ENCODE measurements at regions not wholly inside any gene's neighbourhood (a gene's known extent, or its start where the extent isn't known, plus 50 kb on each side); places are given as distances from the start of the nearest gene placed in this dataset.

DNA sequence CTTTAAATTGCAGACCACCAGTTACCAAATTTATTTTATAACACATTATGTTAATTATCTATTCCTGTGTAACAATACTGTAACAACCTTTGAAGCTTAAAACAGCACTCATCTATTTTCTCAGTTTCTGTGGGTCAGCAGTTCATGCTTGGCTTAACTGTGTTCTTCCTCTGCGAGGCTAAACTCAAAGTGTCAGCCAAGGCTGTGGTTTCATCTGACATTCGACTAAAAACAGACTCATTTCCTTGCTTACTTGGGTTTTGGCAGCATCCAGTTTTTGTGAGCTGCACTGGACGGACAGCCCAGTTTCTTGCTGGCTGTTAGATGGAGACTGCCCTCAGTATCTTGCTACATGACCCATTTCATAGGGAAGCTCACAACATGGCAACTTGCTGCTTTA lies 247.3 kb upstream of the KCNH8 start:
- no peak overlapping the region for H3K27ac Mint-ChIP-seq
- intact Hi-C loops (cut with micrococcal nuclease), result no loop called here
- CTCF ChIA-PET, result no interaction called here
- no peaks in the 10 kb centered on the region for H3K4me1 Mint-ChIP-seq (ENCODE audit: low read depth)
- no peak for DNase-seq
- H3K9me3 Mint-ChIP-seq, result no peaks in the 10 kb centered on the region
- no peaks in the 10 kb centered on the region for H3K36me3 Mint-ChIP-seq (ENCODE audit: low read depth)
- H3K27me3 Mint-ChIP-seq (ENCODE audit: low read depth), result peaks cover 2% of the 10 kb centered on the region
- no peak overlapping the region for H3K4me3 Mint-ChIP-seq

DNA sequence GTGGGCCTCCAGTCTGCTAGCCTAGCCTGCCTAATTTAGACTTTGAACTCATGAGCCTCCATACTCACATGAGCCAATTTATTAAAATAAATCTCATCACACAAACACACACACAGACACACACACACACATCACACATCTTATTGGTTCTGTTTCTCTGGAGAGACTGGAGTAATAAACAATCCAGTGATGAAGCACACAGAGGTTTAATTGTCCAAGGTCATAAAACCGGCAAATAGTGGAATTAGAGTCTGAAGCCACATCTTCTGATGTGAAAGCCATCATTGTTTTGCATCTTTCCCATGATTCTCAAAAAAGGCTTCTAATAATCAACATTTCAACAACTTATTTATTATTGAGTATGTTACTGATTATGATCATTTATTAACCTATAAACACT lies 249.4 kb upstream of the KCNH8 start:
- no peaks in the 10 kb centered on the region for H3K9me3 Mint-ChIP-seq
- no peak overlapping the region for H3K27ac Mint-ChIP-seq
- no peaks in the 10 kb centered on the region for H3K4me1 Mint-ChIP-seq (ENCODE audit: low read depth)
- intact Hi-C loops (cut with micrococcal nuclease), result no loop called here
- DNase-seq, result no peak
- H3K36me3 Mint-ChIP-seq (ENCODE audit: low read depth), result no peaks in the 10 kb centered on the region
- peaks cover 8% of the 10 kb centered on the region for H3K27me3 Mint-ChIP-seq (ENCODE audit: low read depth)
- CTCF ChIA-PET, result no interaction called here
- H3K4me3 Mint-ChIP-seq, result no peak overlapping the region

DNA sequence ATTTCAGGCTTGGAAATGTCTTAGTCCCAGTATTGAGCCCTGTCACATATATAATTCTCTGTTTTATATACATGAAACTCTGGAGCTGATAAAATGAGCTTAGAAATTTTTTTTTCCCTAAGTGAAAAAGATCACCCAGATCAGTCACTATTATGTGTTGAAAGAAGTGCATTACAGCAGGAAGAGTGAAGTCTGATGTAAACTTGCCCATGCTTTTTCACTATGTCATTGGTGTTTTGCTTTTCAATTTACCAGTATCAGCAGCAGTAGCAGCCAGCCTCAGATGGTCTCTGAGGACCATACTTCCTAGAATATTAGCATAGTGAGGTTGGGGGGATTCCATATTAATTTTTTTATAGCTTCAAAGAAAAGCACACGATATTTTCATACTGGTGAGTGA lies 255.6 kb upstream of the KCNH8 start:
- CTCF ChIA-PET, result interaction anchor here (0.7 to 1.4 kb wide), 2 partner anchors 45 to 1189 kb away, joined by 4 read pairs; no protein-coding TSS in a partner anchor
- Mint-ChIP-seq H3K4me1 (ENCODE audit: low read depth) (peaks cover 5% of the 10 kb centered on the region), H3K36me3 (ENCODE audit: low read depth) (no peaks in the 10 kb centered on the region), H3K4me3 (no peak overlapping the region), H3K27me3 (ENCODE audit: low read depth) (peaks cover 29% of the 10 kb centered on the region), H3K27ac (no peak overlapping the region), H3K9me3 (no peaks in the 10 kb centered on the region)
- intact Hi-C loops (cut with micrococcal nuclease), result no loop called here
- no peak for DNase-seq

DNA sequence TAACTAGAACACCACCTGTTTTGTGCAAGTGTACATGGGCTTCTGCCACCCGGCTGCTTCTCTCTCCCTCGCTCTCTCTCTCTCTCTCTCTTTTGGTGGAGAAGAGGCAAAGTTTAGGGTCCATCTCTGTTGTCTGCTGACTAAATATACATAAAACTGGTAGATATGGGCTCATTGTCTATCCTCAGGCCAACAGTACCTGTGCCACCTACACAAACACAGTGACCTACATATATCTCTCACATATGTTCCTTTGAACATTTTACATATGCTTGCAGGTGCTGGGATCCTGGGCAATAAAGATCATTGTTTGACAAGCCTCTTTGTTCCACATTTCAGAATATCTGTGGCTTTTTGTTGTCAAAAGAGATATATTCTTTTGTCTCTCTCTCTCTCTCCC lies 256.3 kb upstream of the KCNH8 start:
- Mint-ChIP-seq H3K4me3 (no peak overlapping the region), H3K36me3 (ENCODE audit: low read depth) (no peaks in the 10 kb centered on the region), H3K4me1 (ENCODE audit: low read depth) (peaks cover 8% of the 10 kb centered on the region), H3K27me3 (ENCODE audit: low read depth) (peaks cover 32% of the 10 kb centered on the region), H3K27ac (no peak overlapping the region), H3K9me3 (no peaks in the 10 kb centered on the region)
- intact Hi-C loops (cut with micrococcal nuclease), result no loop called here
- CTCF ChIA-PET, result interaction anchor here (0.7 to 1.4 kb wide), 2 partner anchors 44 to 1190 kb away, joined by 4 read pairs; no protein-coding TSS in a partner anchor
- no peak for DNase-seq

DNA sequence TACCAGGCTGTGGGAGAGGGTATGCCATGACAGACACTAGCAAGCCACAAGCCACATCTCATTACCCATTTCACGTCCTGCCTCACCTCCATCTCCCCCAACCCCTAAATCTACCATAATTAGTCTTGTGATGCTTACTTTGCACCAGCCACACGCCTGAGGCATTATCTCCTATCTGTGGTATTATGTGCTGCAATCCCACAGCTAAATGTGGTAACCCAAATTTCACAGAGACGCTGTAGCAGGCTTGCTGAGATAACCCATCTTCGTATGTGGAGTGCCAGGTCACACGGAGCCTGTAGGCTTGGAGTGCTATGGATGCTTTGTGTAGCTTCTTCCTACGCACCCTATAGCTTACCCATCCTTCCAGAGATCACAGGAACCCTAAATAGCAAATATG lies 256.7 kb upstream of the KCNH8 start:
- Mint-ChIP-seq H3K27me3 (ENCODE audit: low read depth) (peaks cover 32% of the 10 kb centered on the region), H3K36me3 (ENCODE audit: low read depth) (no peaks in the 10 kb centered on the region), H3K27ac (no peak overlapping the region), H3K9me3 (no peaks in the 10 kb centered on the region), H3K4me3 (no peak overlapping the region), H3K4me1 (ENCODE audit: low read depth) (peaks cover 8% of the 10 kb centered on the region)
- CTCF ChIA-PET, result interaction anchor here (1.4 kb wide), 1 partner anchor 44 kb away, joined by 4 read pairs; no protein-coding TSS in a partner anchor
- DNase-seq, result no peak
- intact Hi-C loops (cut with micrococcal nuclease), result no loop called here

DNA sequence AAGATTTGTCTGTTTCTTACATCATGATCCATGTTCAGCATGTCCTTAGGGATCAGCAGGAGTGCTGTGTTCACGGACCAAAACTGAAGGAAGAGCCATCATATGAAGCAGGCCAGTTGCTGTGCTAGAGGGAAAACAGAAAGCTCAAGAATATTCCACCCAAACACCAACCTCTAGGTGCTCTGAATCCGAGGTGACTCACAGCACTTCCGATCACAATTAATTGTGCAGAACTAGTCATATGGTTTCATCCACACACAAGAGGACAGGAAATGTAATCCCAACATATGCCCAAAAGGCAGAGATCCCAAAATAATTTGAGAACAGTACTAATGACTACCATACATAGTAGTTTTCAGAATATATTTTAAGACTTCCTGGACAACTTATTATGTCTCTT lies 257.9 kb upstream of the KCNH8 start:
- no peak overlapping the region for H3K27ac Mint-ChIP-seq
- peaks cover 32% of the 10 kb centered on the region for H3K27me3 Mint-ChIP-seq (ENCODE audit: low read depth)
- H3K4me3 Mint-ChIP-seq, result no peak overlapping the region
- H3K36me3 Mint-ChIP-seq (ENCODE audit: low read depth), result no peaks in the 10 kb centered on the region
- no peak for DNase-seq
- intact Hi-C loops (cut with micrococcal nuclease), result no loop called here
- CTCF ChIA-PET, result interaction anchor here (0.9 to 1.0 kb wide), 2 partner anchors 42 to 98 kb away, joined by 3 to 4 read pairs; no protein-coding TSS in a partner anchor
- no peaks in the 10 kb centered on the region for H3K9me3 Mint-ChIP-seq
- peaks cover 8% of the 10 kb centered on the region for H3K4me1 Mint-ChIP-seq (ENCODE audit: low read depth)

DNA sequence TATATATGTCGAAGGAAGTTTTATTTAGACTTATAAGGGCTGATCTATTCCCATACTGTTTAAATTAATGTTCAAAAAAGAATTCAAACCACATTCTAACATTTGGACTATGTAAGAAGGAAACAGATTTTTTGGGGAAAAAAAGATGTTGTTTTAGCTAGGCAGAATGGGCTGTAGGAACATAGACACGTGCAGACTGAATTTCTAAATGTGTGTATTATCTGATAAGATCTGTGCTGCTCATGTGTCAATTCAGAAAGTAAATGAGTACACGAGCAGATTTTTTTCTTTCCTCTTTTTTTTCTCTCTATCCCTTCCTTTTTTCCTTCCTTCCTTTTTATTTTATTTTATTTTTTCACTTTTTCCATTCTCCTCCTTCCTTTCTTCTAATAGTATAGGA lies 259.5 kb upstream of the KCNH8 start:
- no peaks in the 10 kb centered on the region for H3K36me3 Mint-ChIP-seq (ENCODE audit: low read depth)
- intact Hi-C loops (cut with micrococcal nuclease), result no loop called here
- no peak for DNase-seq
- no peaks in the 10 kb centered on the region for H3K9me3 Mint-ChIP-seq
- H3K27me3 Mint-ChIP-seq (ENCODE audit: low read depth), result peaks cover 26% of the 10 kb centered on the region
- no peak overlapping the region for H3K27ac Mint-ChIP-seq
- no peak overlapping the region for H3K4me3 Mint-ChIP-seq
- CTCF ChIA-PET, result no interaction called here
- H3K4me1 Mint-ChIP-seq (ENCODE audit: low read depth), result peaks cover 8% of the 10 kb centered on the region

DNA sequence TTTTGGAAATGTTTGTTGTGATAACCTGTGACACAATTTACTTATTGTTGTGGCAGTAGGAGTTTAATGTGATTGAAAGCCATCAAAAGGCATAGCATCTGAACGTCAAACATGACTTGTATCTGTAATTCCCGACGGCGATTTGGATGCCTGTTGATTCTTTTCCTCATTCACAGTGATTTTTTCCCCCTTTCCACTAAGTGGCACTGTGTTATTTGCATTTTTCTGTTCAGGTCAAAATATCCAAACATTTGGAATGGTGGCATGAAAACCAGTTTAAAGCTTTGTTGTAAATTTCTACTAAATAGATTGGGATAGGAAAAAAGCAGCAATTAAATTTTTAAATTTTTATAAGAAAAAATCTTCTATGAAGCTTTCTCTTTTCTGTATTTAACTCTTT lies 259.9 kb upstream of the KCNH8 start:
- CTCF ChIA-PET, result interaction anchor here (1.9 kb wide), 1 partner anchor 100 kb away, joined by 7 read pairs; no protein-coding TSS in a partner anchor
- no peaks in the 10 kb centered on the region for H3K36me3 Mint-ChIP-seq (ENCODE audit: low read depth)
- DNase-seq, result no peak
- H3K9me3 Mint-ChIP-seq, result no peaks in the 10 kb centered on the region
- H3K27me3 Mint-ChIP-seq (ENCODE audit: low read depth), result peaks cover 26% of the 10 kb centered on the region
- intact Hi-C loops (cut with micrococcal nuclease), result no loop called here
- H3K4me1 Mint-ChIP-seq (ENCODE audit: low read depth), result peaks cover 8% of the 10 kb centered on the region
- no peak overlapping the region for H3K4me3 Mint-ChIP-seq
- H3K27ac Mint-ChIP-seq, result no peak overlapping the region

DNA sequence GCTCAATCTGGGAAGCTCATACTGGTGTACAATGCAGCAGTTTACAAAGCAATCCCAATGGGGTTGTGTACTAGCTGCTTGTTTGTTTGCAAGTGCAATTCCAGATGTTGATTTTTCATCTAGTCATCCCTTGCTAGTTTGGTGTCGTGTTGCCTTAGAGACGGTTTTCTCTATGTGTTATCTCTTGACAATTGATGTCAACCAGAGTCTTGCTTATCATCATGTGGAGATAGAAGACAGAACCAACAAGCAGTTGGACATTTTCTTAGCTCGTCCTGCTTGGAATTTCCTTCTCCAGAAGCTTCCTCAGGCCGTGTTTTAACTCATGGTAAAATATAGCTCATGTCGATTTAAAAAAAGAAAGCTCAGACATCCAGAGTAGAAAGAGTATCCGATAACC lies 262.0 kb upstream of the KCNH8 start:
- CTCF ChIA-PET, result no interaction called here
- H3K36me3 Mint-ChIP-seq (ENCODE audit: low read depth), result no peaks in the 10 kb centered on the region

DNA sequence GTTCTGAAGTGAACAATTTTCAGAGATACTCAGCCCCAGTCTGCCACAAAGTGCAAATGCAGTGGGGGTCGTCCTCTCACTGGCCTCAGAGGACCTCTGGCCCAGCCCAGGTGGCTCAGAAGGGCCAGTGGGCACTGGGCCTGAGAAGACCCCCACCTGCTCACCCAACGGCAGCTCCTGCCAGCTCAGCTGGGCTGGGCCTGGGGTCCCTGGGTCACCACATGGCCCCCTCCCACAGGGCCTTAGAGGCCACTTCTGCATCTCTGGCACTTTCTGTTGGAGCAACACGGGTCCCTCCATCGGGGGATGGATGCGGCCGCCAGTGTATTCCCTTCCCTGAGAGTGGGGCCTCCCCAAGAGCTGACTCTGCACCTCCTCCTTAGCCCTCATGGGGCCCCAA lies 262.7 kb upstream of the KCNH8 start:
- Mint-ChIP-seq H3K9me3 (no peaks in the 10 kb centered on the region), H3K27ac (no peak overlapping the region), H3K4me1 (ENCODE audit: low read depth) (peaks cover 4% of the 10 kb centered on the region), H3K36me3 (ENCODE audit: low read depth) (no peaks in the 10 kb centered on the region), H3K27me3 (ENCODE audit: low read depth) (peaks cover 11% of the 10 kb centered on the region), H3K4me3 (no peak overlapping the region)
- intact Hi-C loops (cut with micrococcal nuclease), result no loop called here
- CTCF ChIA-PET, result interaction anchor here (0.7 kb wide), 2 partner anchors 20 to 1147 kb away, joined by 3 to 4 read pairs; no protein-coding TSS in a partner anchor
- DNase-seq, result no peak

More for the DNA sequence above, 262.0 kb upstream of the KCNH8 start:
- Mint-ChIP-seq H3K9me3 (no peaks in the 10 kb centered on the region), H3K27me3 (ENCODE audit: low read depth) (peaks cover 11% of the 10 kb centered on the region), H3K4me3 (no peak overlapping the region), H3K4me1 (ENCODE audit: low read depth) (peaks cover 4% of the 10 kb centered on the region), H3K27ac (no peak overlapping the region)
- no peak for DNase-seq
- intact Hi-C loops (cut with micrococcal nuclease), result no loop called here

DNA sequence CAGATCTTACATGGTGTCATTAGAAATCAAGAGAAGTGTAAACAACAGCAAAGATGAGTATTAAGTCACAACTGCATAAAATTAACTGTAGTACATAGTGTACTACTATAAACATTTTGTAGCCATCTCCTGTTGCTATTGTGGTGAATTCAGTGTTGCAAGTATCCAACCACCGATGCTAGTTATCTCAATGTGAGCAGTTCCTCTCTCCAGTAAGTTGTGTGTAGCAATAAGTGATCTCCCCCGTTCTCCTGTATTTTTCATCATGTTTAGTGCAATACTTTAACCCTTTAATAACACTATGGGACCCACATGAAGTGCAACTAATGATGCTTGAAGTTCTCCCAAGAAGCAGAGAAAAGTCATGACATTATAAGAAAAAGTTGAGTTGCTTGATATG lies 264.7 kb upstream of the KCNH8 start:
- H3K36me3 Mint-ChIP-seq (ENCODE audit: low read depth), result no peaks in the 10 kb centered on the region

DNA sequence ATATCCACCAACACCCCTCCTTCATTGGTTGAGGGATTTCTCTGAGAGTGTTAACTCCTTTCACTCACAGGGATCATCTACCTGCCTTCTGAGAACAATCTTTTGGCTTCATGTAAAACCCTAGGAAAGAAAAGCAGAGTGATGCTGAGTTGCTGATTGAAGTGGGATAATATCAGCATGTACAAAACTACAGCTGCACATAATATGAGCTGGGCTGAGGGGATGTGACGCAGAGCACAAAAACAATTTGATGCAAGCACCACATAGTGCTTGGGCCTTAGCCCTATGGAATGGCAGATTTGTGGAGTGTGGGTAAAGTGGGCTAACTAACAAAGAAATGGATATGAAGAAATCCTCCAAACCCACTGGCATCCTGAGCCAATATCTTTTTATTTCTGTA lies 267.6 kb upstream of the KCNH8 start:
- Mint-ChIP-seq H3K27me3 (ENCODE audit: low read depth) (no peaks in the 10 kb centered on the region), H3K4me1 (ENCODE audit: low read depth) (peaks cover 7% of the 10 kb centered on the region), H3K36me3 (ENCODE audit: low read depth) (no peaks in the 10 kb centered on the region), H3K9me3 (no peaks in the 10 kb centered on the region), H3K27ac (no peak overlapping the region), H3K4me3 (no peak overlapping the region)
- CTCF ChIA-PET, result no interaction called here
- intact Hi-C loops (cut with micrococcal nuclease), result no loop called here
- no peak for DNase-seq

More for the DNA sequence above, 264.7 kb upstream of the KCNH8 start:
- CTCF ChIA-PET, result no interaction called here
- Mint-ChIP-seq H3K27me3 (ENCODE audit: low read depth) (peaks cover 9% of the 10 kb centered on the region), H3K27ac (no peak overlapping the region), H3K9me3 (no peaks in the 10 kb centered on the region), H3K4me1 (ENCODE audit: low read depth) (peaks cover 4% of the 10 kb centered on the region), H3K4me3 (no peak overlapping the region)
- intact Hi-C loops (cut with micrococcal nuclease), result no loop called here
- no peak for DNase-seq

DNA sequence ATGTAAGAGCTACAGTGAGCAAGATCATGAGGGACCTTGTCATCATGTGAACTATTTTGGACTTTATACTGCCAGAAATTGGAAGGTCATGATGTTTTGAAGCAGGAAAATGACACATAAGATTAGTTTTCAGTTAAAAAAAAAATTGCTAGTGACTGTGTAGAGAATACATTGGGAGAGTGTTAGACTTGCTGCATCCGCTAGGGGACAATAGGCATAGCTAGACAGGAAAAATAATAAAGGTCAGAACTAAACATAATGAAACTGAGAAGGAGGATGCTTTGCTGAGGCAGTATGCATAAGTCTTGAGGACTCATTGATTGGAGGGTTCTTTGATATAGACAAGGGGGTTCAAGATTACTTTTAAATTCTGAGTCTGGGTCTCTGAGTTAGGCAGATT lies 275.8 kb upstream of the KCNH8 start:
- Mint-ChIP-seq H3K27ac (no peak overlapping the region), H3K9me3 (no peaks in the 10 kb centered on the region), H3K4me3 (no peak overlapping the region), H3K36me3 (ENCODE audit: low read depth) (no peaks in the 10 kb centered on the region), H3K27me3 (ENCODE audit: low read depth) (no peaks in the 10 kb centered on the region), H3K4me1 (ENCODE audit: low read depth) (peaks cover 51% of the 10 kb centered on the region)
- CTCF ChIA-PET, result interaction anchor here (0.7 to 2.0 kb wide), 3 partner anchors 25 to 116 kb away, joined by 3 to 7 read pairs (median 7); no protein-coding TSS in a partner anchor
- intact Hi-C loops (cut with micrococcal nuclease), result loop anchor here (5.0 to 10.0 kb wide), 4 partner anchors 450 to 1968 kb away; partner anchors contain the start of genes KAT2B and TBC1D5
- no peak for DNase-seq

All from activated naive CD4-positive, alpha-beta T cell treated with anti-CD3 and anti-CD28 coated beads for 36 hours (primary cell).